GM12891 (cell line): ENCODE measurements at regions not wholly inside any gene's neighbourhood (a gene's known extent, or its start where the extent isn't known, plus 50 kb on each side); places are given as distances from the start of the nearest gene placed in this dataset.

Experiments used
- PAX5 ChIP-seq: IDR thresholded peaks from 2 replicates; pipeline ENCODE4 v1.6.1; 2011; ENCODE audit warnings: low read length, moderate library complexity, mild to moderate bottlenecking; ENCODE audit not compliant: insufficient read depth, severe bottlenecking
- POLR2A ChIP-seq: IDR thresholded peaks from 2 replicates; pipeline ENCODE4 v1.6.1; 2011; ENCODE audit warnings: low read depth, low read length, control low read depth
- POLR2AphosphoS5 ChIP-seq: IDR thresholded peaks from 2 replicates; pipeline ENCODE4 v1.6.1; 2011; ENCODE audit warnings: low read depth, low read length, control low read depth
- SPI1 ChIP-seq: IDR thresholded peaks from 2 replicates; pipeline ENCODE4 v1.6.1; 2011; ENCODE audit warnings: low read depth, low read length, control low read depth
- TAF1 ChIP-seq: IDR thresholded peaks from 2 replicates; pipeline ENCODE4 v1.6.1; 2011; ENCODE audit warnings: low read depth, low read length, control low read depth

DNA sequence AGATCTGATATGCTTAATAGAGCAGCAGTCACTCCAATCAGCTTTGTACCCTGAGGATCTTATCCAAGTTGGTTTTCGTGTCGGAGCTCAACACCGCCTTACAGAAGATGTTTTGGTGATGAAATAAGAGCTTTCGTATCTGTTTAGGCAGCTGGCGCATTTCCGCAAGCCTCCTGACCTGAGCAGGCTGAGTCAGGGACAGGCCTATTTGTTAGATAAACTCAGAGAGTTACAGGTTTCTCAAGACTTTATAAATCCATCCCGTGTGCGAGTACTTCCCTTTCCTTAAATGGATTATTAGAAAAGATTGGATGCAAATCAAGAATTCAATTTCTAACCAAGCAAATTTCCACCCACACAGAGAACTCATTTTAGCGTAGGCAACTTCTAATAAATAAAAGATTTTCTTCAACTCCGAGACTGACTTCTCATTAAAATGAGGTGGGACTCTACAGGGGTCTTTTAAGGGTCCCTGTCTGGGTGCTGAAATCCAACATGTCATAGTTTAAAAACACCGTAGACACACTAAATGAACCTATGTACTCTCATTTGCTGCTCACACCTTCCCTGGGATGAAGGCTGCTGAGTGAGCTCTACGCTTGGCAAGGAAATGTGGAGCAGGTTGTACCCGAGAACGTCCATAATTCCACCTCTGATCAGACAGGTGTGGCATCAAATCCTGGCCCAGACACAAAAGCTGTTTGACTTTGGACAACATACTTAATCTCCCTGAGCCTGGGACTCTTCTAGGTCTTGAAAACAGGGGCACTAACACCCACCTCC, 106.9 kb upstream of the F3 start:
- TF ChIP-seq POLR2A (no peak), PAX5 (no peak), TAF1 (no peak), POLR2AphosphoS5 (no peak), SPI1 (no peak)
